ENCODE measurements at regions not wholly inside any gene's neighbourhood (a gene's known extent, or its start where the extent isn't known, plus 50 kb on each side); places are given as distances from the start of the nearest gene placed in this dataset.

GRCh38 chr10:57513637-57514036 lies 754.1 kb downstream of the IPMK start:
- no peaks in the 10 kb centered on the region for H3K4me1 ChIP-seq (ENCODE audit: control insufficient read depth in 1 of 2, insufficient read depth in 2 of 2, low read depth in 1 of 2, low read length in 1 of 2)
- POLR2A ChIA-PET, result no interaction called here
- CTCF ChIA-PET, result no interaction called here
- no peak overlapping the region for H3K9ac ChIP-seq
- no peak overlapping the region for H3K4me2 ChIP-seq
- H3K9me2 ChIP-seq, result no peaks in the 10 kb centered on the region
- H4K20me1 ChIP-seq (ENCODE audit: insufficient read depth), result no peaks in the 10 kb centered on the region
- H3K36me3 ChIP-seq (replicated peaks in 1 of 2; ENCODE audit: control insufficient read depth in 1 of 2, insufficient read depth in 2 of 2, low read length in 1 of 2), result no peaks in the 10 kb centered on the region
- no peak overlapping the region for H3K4me3 ChIP-seq (ENCODE audit: low read depth in 2 of 2, low read length in 1 of 2)
- H3K9me3 ChIP-seq, result no peaks in the 10 kb centered on the region
- H3K27me3 ChIP-seq (ENCODE audit: insufficient read depth), result no peaks in the 10 kb centered on the region
- TF ChIP-seq ZBTB33 (IDR thresholded peaks at IDR 0.05; ENCODE audit: borderline replicate concordance, low read depth), result no peak
- TF ChIP-seq JUND (IDR thresholded peaks at IDR 0.05), result no peak
- WGBS (ENCODE audit: low lambda C conversion rate), result 53% methylated on average over 9 of the region's 9 CpGs
- no peak for DNase-seq
- no peak overlapping the region for H2AFZ ChIP-seq (ENCODE audit: low read depth)
- no peaks in the 10 kb centered on the region for H3K79me2 ChIP-seq (ENCODE audit: insufficient read depth)
- no peak overlapping the region for H3K27ac ChIP-seq (ENCODE audit: low read depth in 2 of 2, low read length in 1 of 2)
- H3F3A ChIP-seq (replicated peaks; ENCODE audit: insufficient read depth), result no peaks in the 10 kb centered on the region

GRCh38 chr10:57507788-57508187 lies 759.9 kb downstream of the IPMK start:
- Histone ChIP-seq H3K9me3 (no peaks in the 10 kb centered on the region), H2AFZ (ENCODE audit: low read depth) (no peak overlapping the region), H3K4me2 (no peak overlapping the region), H3F3A (replicated peaks; ENCODE audit: insufficient read depth) (no peaks in the 10 kb centered on the region), H4K20me1 (ENCODE audit: insufficient read depth) (no peaks in the 10 kb centered on the region), H3K27me3 (ENCODE audit: insufficient read depth) (no peaks in the 10 kb centered on the region), H3K36me3 (replicated peaks in 1 of 2; ENCODE audit: control insufficient read depth in 1 of 2, insufficient read depth in 2 of 2, low read length in 1 of 2) (no peaks in the 10 kb centered on the region), H3K4me3 (ENCODE audit: low read depth in 2 of 2, low read length in 1 of 2) (no peak overlapping the region), H3K9ac (no peak overlapping the region), H3K79me2 (ENCODE audit: insufficient read depth) (no peaks in the 10 kb centered on the region), H3K27ac (ENCODE audit: low read depth in 2 of 2, low read length in 1 of 2) (no peak overlapping the region), H3K4me1 (ENCODE audit: control insufficient read depth in 1 of 2, insufficient read depth in 2 of 2, low read depth in 1 of 2, low read length in 1 of 2) (no peaks in the 10 kb centered on the region), H3K9me2 (no peaks in the 10 kb centered on the region)
- POLR2A ChIA-PET, result no interaction called here
- CTCF ChIA-PET, result interaction anchor here (0.8 kb wide), 1 partner anchor 9 kb away, joined by 3 read pairs; no protein-coding TSS in a partner anchor
- WGBS (ENCODE audit: low lambda C conversion rate), result 11% methylated on average over 3 of the region's 5 CpGs
- no peak for TF ChIP-seq SIN3A (IDR thresholded peaks at IDR 0.05; ENCODE audit: borderline replicate concordance, low read depth, low read length)
- no peak for TF ChIP-seq CHD2 (IDR thresholded peaks at IDR 0.05; ENCODE audit: low read length, partially characterized antibody)
- no peak for TF ChIP-seq FOXM1 (IDR thresholded peaks at IDR 0.05; ENCODE audit: low read depth)
- TF ChIP-seq MXI1 (IDR thresholded peaks at IDR 0.05; ENCODE audit: low read depth, low read length), result no peak
- TF ChIP-seq JUND (IDR thresholded peaks at IDR 0.05), result no peak
- no peak for TF ChIP-seq USF2 (IDR thresholded peaks at IDR 0.05; ENCODE audit: borderline replicate concordance, low read depth, low read length)
- TF ChIP-seq TAF1 (IDR thresholded peaks at IDR 0.05; ENCODE audit: borderline replicate concordance, low read depth, low read length), result no peak
- TF ChIP-seq PBX3 (IDR thresholded peaks at IDR 0.05), result no peak
- TF ChIP-seq FOSL2 (IDR thresholded peaks at IDR 0.05; ENCODE audit: borderline replicate concordance, low read depth), result no peak
- TF ChIP-seq GATA2 (CRISPR knock-in tag; IDR thresholded peaks at IDR 0.05), result no peak
- no peak for TF ChIP-seq MAX (IDR thresholded peaks at IDR 0.05; ENCODE audit: low read depth)
- TF ChIP-seq RAD21 (IDR thresholded peaks at IDR 0.05; ENCODE audit: low read length), result no peak
- no peak for TF ChIP-seq TCF12 (IDR thresholded peaks at IDR 0.05)
- DNase-seq, result no peak
